ENCODE measurements at regions not wholly inside any gene's neighbourhood (a gene's known extent, or its start where the extent isn't known, plus 50 kb on each side); places are given as distances from the start of the nearest gene placed in this dataset.

GRCh38 chr5:23284656-23285055 is 222.8 kb upstream of the PRDM9 start:
- no peak for DNase-seq
- intact Hi-C loops (cut with DNase I): no loop called here
- no peak for TF ChIP-seq CTCF (IDR thresholded peaks at IDR 0.05)
- H3K9me3 ChIP-seq: no peaks in the 10 kb centered on the region
- no peak overlapping the region for H3K27ac ChIP-seq
- H3K9ac ChIP-seq (ENCODE audit: low read depth in 2 of 2, low read length in 2 of 2): no peak overlapping the region
- H3K4me3 ChIP-seq: no peak overlapping the region
- no peaks in the 10 kb centered on the region for H3K4me1 ChIP-seq
- no peaks in the 10 kb centered on the region for H3K36me3 ChIP-seq
- H3K27me3 ChIP-seq: no peaks in the 10 kb centered on the region

GRCh38 chr5:23274171-23274570 is 233.2 kb upstream of the PRDM9 start:
- no peaks in the 10 kb centered on the region for H3K27me3 ChIP-seq
- no peaks in the 10 kb centered on the region for H3K36me3 ChIP-seq
- no peak overlapping the region for H3K27ac ChIP-seq
- intact Hi-C loops (cut with DNase I): no loop called here
- DNase-seq: no peak
- H3K4me3 ChIP-seq: no peak overlapping the region
- H3K9me3 ChIP-seq: no peaks in the 10 kb centered on the region
- no peak for TF ChIP-seq CTCF (IDR thresholded peaks at IDR 0.05)
- no peaks in the 10 kb centered on the region for H3K4me1 ChIP-seq
- no peak overlapping the region for H3K9ac ChIP-seq (ENCODE audit: low read depth in 2 of 2, low read length in 2 of 2)

- TF ChIP-seq CTCF (IDR thresholded peaks at IDR 0.05): no peak
- DNase-seq: no peak
- H3K9ac ChIP-seq (ENCODE audit: low read depth in 2 of 2, low read length in 2 of 2): no peak overlapping the region
- H3K27me3 ChIP-seq: no peaks in the 10 kb centered on the region
- H3K36me3 ChIP-seq: no peaks in the 10 kb centered on the region
- intact Hi-C loops (cut with DNase I): no loop called here
- H3K9me3 ChIP-seq: no peaks in the 10 kb centered on the region
- H3K4me3 ChIP-seq: no peak overlapping the region
- no peaks in the 10 kb centered on the region for H3K4me1 ChIP-seq
- H3K27ac ChIP-seq: no peak overlapping the region
These were observed 237.4 kb upstream of the PRDM9 start for GRCh38 chr5:23269981-23270380.

GRCh38 chr5:23268136-23268535 is 239.3 kb upstream of the PRDM9 start:
- no peak for DNase-seq
- Histone ChIP-seq H3K27me3 (no peaks in the 10 kb centered on the region), H3K4me3 (no peak overlapping the region), H3K9me3 (no peaks in the 10 kb centered on the region), H3K27ac (no peak overlapping the region), H3K36me3 (no peaks in the 10 kb centered on the region), H3K4me1 (no peaks in the 10 kb centered on the region), H3K9ac (ENCODE audit: low read depth in 2 of 2, low read length in 2 of 2) (no peak overlapping the region)
- TF ChIP-seq CTCF (IDR thresholded peaks at IDR 0.05): no peak
- intact Hi-C loops (cut with DNase I): no loop called here

- H3K9me3 ChIP-seq: no peaks in the 10 kb centered on the region
- H3K27me3 ChIP-seq: no peaks in the 10 kb centered on the region
- no peak overlapping the region for H3K9ac ChIP-seq (ENCODE audit: low read depth in 2 of 2, low read length in 2 of 2)
- H3K36me3 ChIP-seq: no peaks in the 10 kb centered on the region
- H3K4me3 ChIP-seq: no peak overlapping the region
- H3K27ac ChIP-seq: no peak overlapping the region
- no peaks in the 10 kb centered on the region for H3K4me1 ChIP-seq
- DNase-seq: no peak
- intact Hi-C loops (cut with DNase I): no loop called here
- no peak for TF ChIP-seq CTCF (IDR thresholded peaks at IDR 0.05)
These were observed 246.8 kb upstream of the PRDM9 start for GRCh38 chr5:23260621-23261020.

- Histone ChIP-seq H3K27ac (no peak overlapping the region), H3K27me3 (no peaks in the 10 kb centered on the region), H3K4me1 (no peaks in the 10 kb centered on the region), H3K4me3 (no peak overlapping the region), H3K36me3 (no peaks in the 10 kb centered on the region), H3K9me3 (no peaks in the 10 kb centered on the region), H3K9ac (ENCODE audit: low read depth in 2 of 2, low read length in 2 of 2) (no peak overlapping the region)
- no peak for TF ChIP-seq CTCF (IDR thresholded peaks at IDR 0.05)
- no peak for DNase-seq
- intact Hi-C loops (cut with DNase I): no loop called here
These were observed 249.8 kb upstream of the PRDM9 start for GRCh38 chr5:23257656-23258055.

All from colonic mucosa (tissue), 4 donors.